CD4-positive, alpha-beta T cell treated with Interleukin-17A for 1 hour (primary cell): ENCODE measurements at regions not wholly inside any gene's neighbourhood (a gene's known extent, or its start where the extent isn't known, plus 50 kb on each side); places are given as distances from the start of the nearest gene placed in this dataset.

Source experiments
- DNase-seq: peaks from one replicate; pipeline ENCODE4 v3.0.0-alpha.2; 2020

- no peak for DNase-seq
Observed at GRCh38 chr17:51572115-51572514, 311.8 kb downstream of the UTP18 start.
